HCT116 (cell line): ENCODE measurements at regions not wholly inside any gene's neighbourhood (a gene's known extent, or its start where the extent isn't known, plus 50 kb on each side); places are given as distances from the start of the nearest gene placed in this dataset.
A peak's percentile ranks its signal among the peaks of the same experiment; 100 is the strongest.

Experiments
- ATAC-seq: fragments of 200-7000 bp; cut with Tn5 transposase; 2 replicates; pipeline ENCODE4 v1.9.1; 2020; ENCODE audit warnings: mild to moderate bottlenecking, moderate library complexity
- BruUV-seq: library from RNA; stranded (reverse); fragments of 400-500 nt; replicated peaks from 2 replicates; lab custom pipeline; 2021; lab: Mats Ljungman, UMichigan
- CTCF ChIA-PET: fragments of 300-600 bp; sonication (Branson Sonifier 250); formaldehyde crosslinking; loops from one replicate; lab custom pipeline; 2021; ENCODE audit warnings: antibody characterized with exemption; lab: Charles Lee
- POLR2A ChIA-PET: fragments of 300-600, 350-600 bp; sonication (Branson Sonifier 250); formaldehyde crosslinking; loops from one replicate; lab custom pipeline; 2021; ENCODE audit warnings: antibody characterized with exemption; lab: Charles Lee
- RAD21 ChIA-PET, 2 experiments: fragments of 300-600 bp; sonication (Branson Sonifier 250); formaldehyde crosslinking; loops; one replicate each; lab custom pipeline; 2023; ENCODE audit warnings: low total read pairs in 2 of 2; ENCODE audit not compliant: uncharacterized antibody in 2 of 2, unreplicated experiment in 2 of 2, low non-redundant PET in 1 of 2; lab: Charles Lee
- DNase-seq: peaks from one replicate; pipeline ENCODE4 v3.0.0-alpha.2; 2010; ENCODE audit warnings: low read depth, low spot score
- H2AFZ ChIP-seq: fragments of 200-600 bp; shearing (Covaris generic), sonication (generic); 2 replicates; pipeline ENCODE4 v1.6.1; 2017; ENCODE audit warnings: low read depth, mixed run types, mixed read lengths, antibody characterized with exemption, low read length; ENCODE audit not compliant: poor library complexity, severe bottlenecking
- H3K27ac ChIP-seq: 2 replicates; pipeline ENCODE4 v1.5.1; 2012; ENCODE audit warnings: low read depth, low read length
- H3K27me3 ChIP-seq: fragments of 200-600 bp; sonication (generic); 2 replicates; pipeline ENCODE4 v1.6.1; 2016; ENCODE audit warnings: mixed run types, low read length, mixed read lengths; ENCODE audit not compliant: insufficient read depth
- H3K36me3 ChIP-seq, 2 experiments: fragments of 200-500 bp in 1 of 2; fragments of 200-600 bp in 1 of 2; sonication (Bioruptor generic) in 1 of 2; sonication (generic) in 1 of 2; 2 replicates each; pipeline versions ENCODE4 v1.5.1 to v1.6.1; 2014 to 2016; ENCODE audit warnings: low read length in 2 of 2, inconsistent platforms in 1 of 2, mixed read lengths in 1 of 2, mixed run types in 1 of 2; ENCODE audit not compliant: insufficient read depth in 2 of 2, control insufficient read depth in 1 of 2
- H3K4me1 ChIP-seq, 2 experiments: fragments of 200-600 bp in 1 of 2; sonication (generic) in 1 of 2; 2 replicates each; pipeline versions ENCODE4 v1.5.1 to v1.6.1; 2012 to 2017; ENCODE audit warnings: low read length in 2 of 2, inconsistent platforms in 1 of 2, mild to moderate bottlenecking in 1 of 2, mixed read lengths in 1 of 2, mixed run types in 1 of 2, moderate library complexity in 1 of 2; ENCODE audit not compliant: insufficient read depth in 2 of 2, control insufficient read depth in 1 of 2
- H3K4me2 ChIP-seq: fragments of 200-600 bp; sonication (generic); 2 replicates; pipeline ENCODE4 v1.6.1; 2017; ENCODE audit warnings: mixed run types, low read length, mixed read lengths
- H3K4me3 ChIP-seq, 2 experiments: fragments of 200-600 bp in 1 of 2; sonication (generic) in 1 of 2; replicated peaks in 1 of 2; 2 replicates each; pipeline ENCODE4 v1.5.1; 2011 to 2016; ENCODE audit warnings: low read length in 2 of 2, control low read depth in 1 of 2, low read depth in 1 of 2, mild to moderate bottlenecking in 1 of 2, mixed read lengths in 1 of 2, mixed run types in 1 of 2
- H3K79me2 ChIP-seq: fragments of 200-600 bp; sonication (generic); 2 replicates; pipeline ENCODE4 v1.6.1; 2017; ENCODE audit warnings: mild to moderate bottlenecking, mixed run types, low read length, moderate library complexity, mixed read lengths; ENCODE audit not compliant: insufficient read depth
- H3K9ac ChIP-seq: fragments of 200-600 bp; sonication (generic); 2 replicates; pipeline ENCODE4 v1.6.1; 2016; ENCODE audit warnings: low read length, mixed read lengths
- H3K9me2 ChIP-seq: fragments of 200-600 bp; sonication (generic), shearing (Covaris generic); 2 replicates; pipeline ENCODE4 v1.6.1; 2017; ENCODE audit warnings: mixed run types, mild to moderate bottlenecking, moderate library complexity; ENCODE audit not compliant: insufficient read depth
- H3K9me3 ChIP-seq, 2 experiments: fragments of 200-500 bp in 1 of 2; fragments of 200-600 bp in 1 of 2; sonication (Bioruptor generic) in 1 of 2; sonication (generic) in 1 of 2; 2 replicates each; pipeline ENCODE4 v1.6.1; 2014 to 2017; ENCODE audit warnings: low read length in 2 of 2, mixed read lengths in 2 of 2, inconsistent platforms in 1 of 2, low read depth in 1 of 2, mild to moderate bottlenecking in 1 of 2, mixed run types in 1 of 2, moderate library complexity in 1 of 2; ENCODE audit not compliant: control insufficient read depth in 1 of 2, insufficient read depth in 1 of 2
- H4K20me1 ChIP-seq: fragments of 200-600 bp; sonication (generic), shearing (Covaris generic); 2 replicates; pipeline ENCODE4 v1.6.1; 2017; ENCODE audit warnings: mixed run types, mild to moderate bottlenecking, moderate library complexity; ENCODE audit not compliant: insufficient read depth
- CEBPB ChIP-seq: IDR thresholded peaks from 2 replicates; pipeline ENCODE4 v1.6.1; 2012; ENCODE audit warnings: low read depth
- EZH2 ChIP-seq: fragments of 200-600 bp; sonication (generic); IDR thresholded peaks from 2 replicates; pipeline ENCODE4 v1.6.1; 2017; ENCODE audit warnings: antibody characterized with exemption, mixed run types
- FOSL1 ChIP-seq: IDR thresholded peaks from 2 replicates; pipeline ENCODE4 v1.6.1; 2012; ENCODE audit warnings: low read depth
- TCF7L2 ChIP-seq: IDR thresholded peaks from 2 replicates; pipeline ENCODE4 v1.7.0; 2011; ENCODE audit warnings: borderline replicate concordance, inconsistent platforms; ENCODE audit not compliant: insufficient read depth, insufficient read length; ENCODE audit errors: extremely low read depth
- ZFX ChIP-seq: fragments of 450-650 bp; IDR thresholded peaks from 2 replicates; pipeline ENCODE4 v1.6.1; 2017
- ZNF274 ChIP-seq: fragments of 200-500 bp; sonication (Bioruptor generic); IDR thresholded peaks from 2 replicates; pipeline ENCODE4 v1.6.1; 2014; ENCODE audit warnings: mild to moderate bottlenecking, low read depth, low read length, inconsistent platforms
- intact Hi-C: fragments of 100-400 bp; cut with micrococcal nuclease; formaldehyde crosslinking; loops from 2 replicates; pipeline ENCODE4 v1.10.0; 2022
- TF ChIP-seq, protein P1 (sequence below), 3 experiments: fragments of 200-600 bp in 1 of 3; sonication (generic) in 1 of 3; IDR thresholded peaks in 2 of 3; conservative IDR thresholded peaks in 1 of 3; 2 replicates each; pipeline ENCODE4 v1.5.1; 2012 to 2017; ENCODE audit warnings: low read depth in 2 of 3, low read length in 2 of 3, antibody characterized with exemption in 1 of 3, borderline replicate concordance in 1 of 3, control low read depth in 1 of 3, mild to moderate bottlenecking in 1 of 3, mixed read lengths in 1 of 3, mixed run types in 1 of 3, moderate library complexity in 1 of 3; ENCODE audit not compliant: insufficient read depth in 1 of 3

DNA sequence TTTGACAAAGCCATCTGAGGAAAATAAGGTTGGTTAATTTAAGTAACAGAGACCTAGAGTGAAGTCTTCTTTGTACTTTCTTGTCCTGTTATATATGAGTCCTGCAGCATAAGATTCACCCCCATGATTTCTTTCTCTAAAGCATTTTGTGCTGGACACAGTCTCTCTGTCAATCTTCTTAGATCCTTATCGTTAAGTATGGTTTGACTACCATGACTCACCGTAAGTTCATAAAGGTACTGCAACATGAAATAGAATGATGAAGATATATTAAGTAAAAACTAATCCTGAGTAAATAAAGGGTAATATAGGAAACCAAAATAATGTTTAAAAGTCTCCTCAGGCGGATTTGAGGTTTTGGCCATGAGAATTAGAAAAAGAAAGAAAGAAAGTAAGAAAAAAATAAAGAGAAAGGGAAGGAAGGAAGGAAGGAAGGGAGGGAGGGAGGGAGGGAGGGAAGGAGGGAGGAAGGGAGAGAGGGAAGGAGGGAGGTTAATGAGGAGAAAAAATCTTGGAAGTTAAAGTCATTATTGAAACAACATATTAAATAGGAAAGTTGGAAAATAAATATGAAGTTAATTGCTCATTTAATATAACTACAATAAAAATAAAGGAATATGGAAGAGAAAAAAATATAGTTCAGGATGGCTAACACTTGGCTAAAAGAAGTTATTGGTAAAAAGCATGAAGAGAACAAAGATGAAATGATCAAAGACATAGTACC, 980.3 kb upstream of the CDH2 start (continued):
- TF ChIP-seq FOSL1 = peak; percentile 48; the same call in 1 of the 2 replicates

DNA sequence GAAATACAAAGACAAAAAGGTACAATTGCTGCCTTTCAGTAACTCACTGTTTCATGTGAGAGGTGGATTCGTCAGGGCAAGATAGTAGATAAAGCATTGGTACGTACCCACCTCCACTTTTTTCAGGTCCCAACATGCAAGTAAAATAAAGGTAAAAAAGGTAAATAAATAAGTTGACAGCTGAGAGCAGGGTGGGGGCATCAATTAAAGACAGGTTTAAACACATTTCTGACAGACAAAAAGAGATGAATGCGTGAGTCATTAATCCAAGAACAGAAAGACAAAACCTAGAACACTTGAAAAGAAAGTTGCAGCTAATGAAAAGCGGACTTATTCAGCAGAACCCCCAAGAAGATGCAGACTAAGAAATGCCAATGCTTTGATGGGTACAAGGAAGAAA, 979.6 kb upstream of the CDH2 start:
- H3K27ac ChIP-seq = peak overlapping the region; percentile 15; the same call in 1 of the 2 replicates

More for the DNA sequence above, 979.6 kb upstream of the CDH2 start:
- intact Hi-C loops = no loop called here
- ChIA-PET POLR2A (no interaction called here), CTCF (no interaction called here)
- ATAC-seq (peak; percentile 13; the same call in 1 of the 2 replicates), DNase-seq (no peak)
- H3K9ac ChIP-seq = peak overlapping the region; percentile 31; the same call in 1 of the 2 replicates
- no peak overlapping the region for H2AFZ ChIP-seq
- H3K9me3 ChIP-seq = no peaks in the 10 kb centered on the region
- H3K4me1 ChIP-seq = peaks cover 28 to 58% of the 10 kb centered on the region in 2 experiments
- no peaks in the 10 kb centered on the region for H3K36me3 ChIP-seq
- H3K4me2 ChIP-seq = peak overlapping the region; percentile 66
- no peaks in the 10 kb centered on the region for H3K79me2 ChIP-seq
- TSS peak; percentile 76 for BruUV-seq
- no peak for TF ChIP-seq CEBPB
- TF ChIP-seq, protein P1, sequence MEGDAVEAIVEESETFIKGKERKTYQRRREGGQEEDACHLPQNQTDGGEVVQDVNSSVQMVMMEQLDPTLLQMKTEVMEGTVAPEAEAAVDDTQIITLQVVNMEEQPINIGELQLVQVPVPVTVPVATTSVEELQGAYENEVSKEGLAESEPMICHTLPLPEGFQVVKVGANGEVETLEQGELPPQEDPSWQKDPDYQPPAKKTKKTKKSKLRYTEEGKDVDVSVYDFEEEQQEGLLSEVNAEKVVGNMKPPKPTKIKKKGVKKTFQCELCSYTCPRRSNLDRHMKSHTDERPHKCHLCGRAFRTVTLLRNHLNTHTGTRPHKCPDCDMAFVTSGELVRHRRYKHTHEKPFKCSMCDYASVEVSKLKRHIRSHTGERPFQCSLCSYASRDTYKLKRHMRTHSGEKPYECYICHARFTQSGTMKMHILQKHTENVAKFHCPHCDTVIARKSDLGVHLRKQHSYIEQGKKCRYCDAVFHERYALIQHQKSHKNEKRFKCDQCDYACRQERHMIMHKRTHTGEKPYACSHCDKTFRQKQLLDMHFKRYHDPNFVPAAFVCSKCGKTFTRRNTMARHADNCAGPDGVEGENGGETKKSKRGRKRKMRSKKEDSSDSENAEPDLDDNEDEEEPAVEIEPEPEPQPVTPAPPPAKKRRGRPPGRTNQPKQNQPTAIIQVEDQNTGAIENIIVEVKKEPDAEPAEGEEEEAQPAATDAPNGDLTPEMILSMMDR (IDR thresholded peaks at IDR 0.05 in 2 of 3, conservative IDR thresholded peaks at IDR 0.05 in 1 of 3; ENCODE audit: borderline replicate concordance in 1 of 3, insufficient read depth in 1 of 3, low read depth in 2 of 3, low read length in 2 of 3) = no peak
- no peak for TF ChIP-seq ZNF274
- no peak for TF ChIP-seq FOSL1
- TF ChIP-seq ZFX = no peak
- TF ChIP-seq EZH2 = no peak
- TF ChIP-seq TCF7L2 = peak; percentile 13
- TF ChIP-seq, all 23 proteins: peak for 1
- no peaks in the 10 kb centered on the region for H3K27me3 ChIP-seq
- H3K4me3 ChIP-seq = peak overlapping the region; percentile 3 to 35; a peak in 3 of 4 replicates
- RAD21 ChIA-PET = no interaction called here
- no peaks in the 10 kb centered on the region for H4K20me1 ChIP-seq
- H3K9me2 ChIP-seq = no peaks in the 10 kb centered on the region
